GM21717 (cell line): ENCODE measurements at regions not wholly inside any gene's neighbourhood (a gene's known extent, or its start where the extent isn't known, plus 50 kb on each side); places are given as distances from the start of the nearest gene placed in this dataset.

ENCODE experiments used
- ATAC-seq: cut with Tn5 transposase; IDR thresholded peaks from one replicate; pipeline ENCODE4 v1.9.1; 2021; ENCODE audit warnings: mild to moderate bottlenecking, moderate library complexity; ENCODE audit not compliant: unreplicated experiment

DNA sequence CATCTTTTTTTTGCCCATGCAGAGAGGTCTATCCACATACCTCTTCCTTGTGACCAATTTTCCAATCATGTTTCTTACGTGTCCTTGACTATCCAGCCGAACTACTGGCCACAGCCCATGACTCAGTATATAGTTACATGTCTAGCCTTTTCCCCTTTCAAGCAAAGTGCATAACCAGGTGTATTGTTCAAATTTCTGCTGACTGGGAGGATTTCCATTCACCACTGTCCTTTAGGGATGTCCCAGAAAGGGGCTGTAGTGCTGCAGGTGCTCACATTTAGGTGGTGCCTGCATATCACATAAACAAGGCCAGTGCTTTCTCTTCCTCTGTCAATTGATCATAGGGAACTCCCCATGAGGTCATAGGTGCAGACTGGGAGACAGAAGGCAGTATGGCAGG is 69.4 kb upstream of the ALDH1A3 start:
- ATAC-seq, result no peak

GRCh38 chr15:100810831-100811230 is 68.8 kb upstream of the ALDH1A3 start:
- ATAC-seq, result no peak

DNA sequence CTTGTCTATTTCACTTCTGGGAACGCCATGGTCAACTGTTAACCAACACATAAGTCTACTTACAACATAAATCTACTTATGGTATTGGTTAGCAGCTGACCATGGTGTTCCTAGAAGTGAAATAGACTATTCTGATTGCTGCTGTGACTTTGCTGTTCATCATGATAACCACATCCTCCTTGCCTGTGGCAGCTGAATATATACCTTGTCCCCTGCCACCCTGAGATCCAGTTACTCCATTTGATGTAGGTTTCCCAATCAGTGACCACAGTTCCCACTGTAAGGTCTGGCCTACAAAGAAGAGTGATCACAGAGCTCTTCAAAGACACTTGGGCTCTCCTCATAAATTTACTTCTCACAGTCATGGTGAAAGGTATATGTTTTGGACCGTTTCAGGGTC is 66.8 kb upstream of the ALDH1A3 start:
- no peak for ATAC-seq

GRCh38 chr15:100818927-100819326 is 60.7 kb upstream of the ALDH1A3 start:
- no peak for ATAC-seq

GRCh38 chr15:100820528-100820927 is 59.1 kb upstream of the ALDH1A3 start:
- no peak for ATAC-seq

GRCh38 chr15:100821327-100821726 is 58.3 kb upstream of the ALDH1A3 start:
- no peak for ATAC-seq

DNA sequence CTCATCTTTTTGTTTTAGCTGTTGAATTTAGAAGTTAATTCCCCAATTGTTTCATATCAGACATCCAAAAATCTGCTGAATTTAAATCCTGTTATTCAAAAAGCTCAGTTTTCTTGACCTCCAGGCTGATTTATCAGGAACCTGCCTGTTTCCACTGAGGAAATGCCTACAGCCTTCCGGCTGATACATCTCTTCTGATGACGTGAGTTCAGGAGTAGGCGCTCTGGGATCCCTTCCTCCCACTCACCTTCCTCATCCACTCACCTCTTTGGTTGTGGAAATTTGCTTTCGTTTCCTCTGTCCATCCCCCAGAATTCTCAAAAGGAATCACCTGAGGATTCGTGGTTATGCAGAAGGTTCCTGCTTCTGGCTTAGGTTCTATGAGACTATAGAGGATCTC is 55.4 kb upstream of the ALDH1A3 start:
- ATAC-seq, result no peak

DNA sequence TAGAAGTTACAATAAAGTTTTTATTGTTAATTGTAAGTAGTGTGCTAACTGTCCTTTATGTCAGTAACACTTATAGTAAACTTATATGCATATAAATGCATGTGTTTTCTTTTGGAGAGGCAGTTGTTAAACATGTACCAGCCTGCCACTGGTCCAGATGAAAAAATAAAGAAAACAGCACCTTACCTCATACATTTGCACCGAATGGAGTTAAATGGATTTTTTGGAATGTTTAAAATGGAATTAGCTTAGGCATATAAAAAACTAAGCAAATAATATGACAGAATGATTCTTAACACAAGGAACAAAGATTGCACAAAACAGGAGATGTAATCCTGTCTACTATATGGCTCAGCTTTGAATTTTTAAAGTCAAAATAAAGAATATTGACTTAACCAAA is 50.2 kb upstream of the ALDH1A3 start:
- ATAC-seq, result no peak
